ENCODE measurements at regions not wholly inside any gene's neighbourhood (a gene's known extent, or its start where the extent isn't known, plus 50 kb on each side); places are given as distances from the start of the nearest gene placed in this dataset.

DNA sequence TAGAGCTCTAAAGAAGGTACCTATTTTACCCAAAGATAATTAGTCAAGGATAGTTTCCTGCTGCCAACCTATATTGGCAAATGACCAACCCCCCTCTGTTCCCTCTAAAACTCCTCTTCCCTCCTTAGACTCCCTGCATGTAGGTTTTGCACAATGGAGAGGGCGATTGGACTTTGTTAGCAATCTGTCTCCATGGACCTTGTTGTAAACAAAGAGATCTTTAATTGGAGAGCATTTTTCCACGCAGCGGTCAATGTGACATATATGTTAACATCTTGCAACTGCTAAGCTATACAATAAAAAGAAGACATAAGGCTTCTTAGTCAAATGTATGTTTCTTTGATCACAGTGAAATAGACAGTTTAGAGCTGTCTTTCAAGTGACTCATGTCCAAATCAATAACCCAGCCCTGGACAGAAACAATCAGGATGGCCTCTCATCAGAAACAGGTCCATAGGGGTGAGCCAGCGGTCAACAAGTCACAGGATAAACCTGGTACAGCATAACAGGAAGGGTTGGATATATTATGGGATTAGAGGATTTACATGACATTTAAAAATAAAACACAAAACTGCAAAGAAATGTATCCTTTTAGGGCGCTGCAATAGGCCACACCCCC lies 69.7 kb upstream of the UBL3 start:
- ChIA-PET POLR2A (no interaction called here), CTCF (interaction anchor here (1.4 to 8.3 kb wide), 3 partner anchors 8 to 412 kb away, joined by 6 to 246 read pairs (median 8); no protein-coding TSS in a partner anchor)
- intact Hi-C loops (cut with micrococcal nuclease), result loop anchor here (10.0 kb wide), 1 partner anchor 195 kb away; no protein-coding TSS in a partner anchor
- no peaks in the 10 kb centered on the region for H3K36me3 ChIP-seq (replicated peaks in 1 of 2; ENCODE audit: control extremely low read depth in 1 of 2, control insufficient read depth in 1 of 2, extremely low read depth in 1 of 2, insufficient read depth in 2 of 2, low read length in 1 of 2)
- peaks cover 14% of the 10 kb centered on the region for H3K27me3 Mint-ChIP-seq
- H3K4me1 ChIP-seq (ENCODE audit: control insufficient read depth in 2 of 2, insufficient read depth in 2 of 2, low read length in 2 of 2), result peaks cover 0 to 4% of the 10 kb centered on the region in 2 donors
- no peak overlapping the region for H3K27ac ChIP-seq (ENCODE audit: low read length in 2 of 2)
- H3K9me3 ChIP-seq (ENCODE audit: control extremely low read depth in 1 of 3, control insufficient read depth in 2 of 3, insufficient read depth in 1 of 3, low read length in 2 of 3), result no peaks in the 10 kb centered on the region
- no peak overlapping the region for H3K4me2 ChIP-seq (replicated peaks; ENCODE audit: low read depth, low read length, poor library complexity, severe bottlenecking)
- ATAC-seq (ENCODE audit: low read depth) (no peak), DNase-seq (no peak)
- no peak overlapping the region for H3K27ac Mint-ChIP-seq
- TF ChIP-seq, protein P1, sequence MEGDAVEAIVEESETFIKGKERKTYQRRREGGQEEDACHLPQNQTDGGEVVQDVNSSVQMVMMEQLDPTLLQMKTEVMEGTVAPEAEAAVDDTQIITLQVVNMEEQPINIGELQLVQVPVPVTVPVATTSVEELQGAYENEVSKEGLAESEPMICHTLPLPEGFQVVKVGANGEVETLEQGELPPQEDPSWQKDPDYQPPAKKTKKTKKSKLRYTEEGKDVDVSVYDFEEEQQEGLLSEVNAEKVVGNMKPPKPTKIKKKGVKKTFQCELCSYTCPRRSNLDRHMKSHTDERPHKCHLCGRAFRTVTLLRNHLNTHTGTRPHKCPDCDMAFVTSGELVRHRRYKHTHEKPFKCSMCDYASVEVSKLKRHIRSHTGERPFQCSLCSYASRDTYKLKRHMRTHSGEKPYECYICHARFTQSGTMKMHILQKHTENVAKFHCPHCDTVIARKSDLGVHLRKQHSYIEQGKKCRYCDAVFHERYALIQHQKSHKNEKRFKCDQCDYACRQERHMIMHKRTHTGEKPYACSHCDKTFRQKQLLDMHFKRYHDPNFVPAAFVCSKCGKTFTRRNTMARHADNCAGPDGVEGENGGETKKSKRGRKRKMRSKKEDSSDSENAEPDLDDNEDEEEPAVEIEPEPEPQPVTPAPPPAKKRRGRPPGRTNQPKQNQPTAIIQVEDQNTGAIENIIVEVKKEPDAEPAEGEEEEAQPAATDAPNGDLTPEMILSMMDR (IDR thresholded peaks at IDR 0.05), result no peak
- TF ChIP-seq EZH2 (IDR thresholded peaks at IDR 0.05; ENCODE audit: borderline replicate concordance, insufficient read depth, low read depth, low read length, poor library complexity, severe bottlenecking), result no peak
- H3K4me1 Mint-ChIP-seq, result no peaks in the 10 kb centered on the region
- H3K9me3 Mint-ChIP-seq (ENCODE audit: insufficient read depth), result no peaks in the 10 kb centered on the region
- no peak overlapping the region for H2AFZ ChIP-seq (ENCODE audit: insufficient read depth, low read depth, low read length, poor library complexity, severe bottlenecking)
- 100% methylated on average over 1 of the region's 5 CpGs for WGBS (ENCODE audit: insufficient coverage)
- no peak overlapping the region for H3K9ac ChIP-seq (ENCODE audit: low read length)
- peaks cover 0 to 9% (median 0%) of the 10 kb centered on the region in 4 experiments for H3K27me3 ChIP-seq (replicated peaks in 1 of 4; ENCODE audit: control extremely low read depth in 1 of 4, control insufficient read depth in 3 of 4, insufficient read depth in 4 of 4, low read length in 3 of 4)
- no peak overlapping the region for H3K4me3 ChIP-seq (ENCODE audit: control extremely low read depth in 1 of 5, extremely low read depth in 1 of 5, insufficient read depth in 1 of 5, low read depth in 2 of 5, low read length in 4 of 5)
- H3K79me2 ChIP-seq (ENCODE audit: control insufficient read depth, insufficient read depth, low read length), result no peaks in the 10 kb centered on the region
- no peaks in the 10 kb centered on the region for H4K20me1 ChIP-seq (ENCODE audit: control insufficient read depth, insufficient read depth, low read length, poor library complexity, severe bottlenecking)
- no peak overlapping the region for H3K4me3 Mint-ChIP-seq

DNA sequence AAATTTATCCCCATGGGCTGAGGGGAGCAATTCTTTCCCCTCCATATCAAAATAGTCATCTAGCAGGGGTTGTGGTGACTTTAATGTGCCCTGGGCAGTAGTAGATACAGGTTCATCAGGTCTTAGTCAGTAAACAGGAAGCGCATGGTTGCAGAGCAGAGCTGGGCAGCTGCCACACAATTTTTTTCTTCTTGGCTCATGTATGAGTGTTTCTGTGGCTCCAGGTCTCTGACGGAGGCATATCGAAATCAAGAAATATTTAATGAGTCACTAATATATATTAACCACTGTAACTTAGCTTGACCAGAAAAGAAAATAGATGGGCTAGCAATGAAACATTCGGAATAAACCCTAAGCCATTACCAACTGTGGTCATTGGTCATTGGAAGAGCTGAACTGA lies 68.4 kb upstream of the UBL3 start:
- H3K4me1 Mint-ChIP-seq, result no peaks in the 10 kb centered on the region
- Histone ChIP-seq H3K9ac (ENCODE audit: low read length) (no peak overlapping the region), H3K4me2 (replicated peaks; ENCODE audit: low read depth, low read length, poor library complexity, severe bottlenecking) (no peak overlapping the region), H4K20me1 (ENCODE audit: control insufficient read depth, insufficient read depth, low read length, poor library complexity, severe bottlenecking) (no peaks in the 10 kb centered on the region), H3K9me3 (ENCODE audit: control extremely low read depth in 1 of 3, control insufficient read depth in 2 of 3, insufficient read depth in 1 of 3, low read length in 2 of 3) (no peaks in the 10 kb centered on the region), H3K4me3 (ENCODE audit: control extremely low read depth in 1 of 5, extremely low read depth in 1 of 5, insufficient read depth in 1 of 5, low read depth in 2 of 5, low read length in 4 of 5) (no peak overlapping the region), H3K27ac (ENCODE audit: low read length in 2 of 2) (no peak overlapping the region), H3K36me3 (replicated peaks in 1 of 2; ENCODE audit: control extremely low read depth in 1 of 2, control insufficient read depth in 1 of 2, extremely low read depth in 1 of 2, insufficient read depth in 2 of 2, low read length in 1 of 2) (no peaks in the 10 kb centered on the region), H3K79me2 (ENCODE audit: control insufficient read depth, insufficient read depth, low read length) (no peaks in the 10 kb centered on the region), H3K4me1 (ENCODE audit: control insufficient read depth in 2 of 2, insufficient read depth in 2 of 2, low read length in 2 of 2) (peaks cover 0 to under 1% of the 10 kb centered on the region in 2 donors), H2AFZ (ENCODE audit: insufficient read depth, low read depth, low read length, poor library complexity, severe bottlenecking) (no peak overlapping the region), H3K27me3 (replicated peaks in 1 of 4; ENCODE audit: control extremely low read depth in 1 of 4, control insufficient read depth in 3 of 4, insufficient read depth in 4 of 4, low read length in 3 of 4) (peaks cover 0 to 3% (median 0%) of the 10 kb centered on the region in 4 experiments)
- H3K27me3 Mint-ChIP-seq, result peaks cover 14% of the 10 kb centered on the region
- WGBS (ENCODE audit: insufficient coverage), result no CpG with 5 or more reads among the region's 4 CpGs
- ChIA-PET POLR2A (no interaction called here), CTCF (interaction anchor here (1.4 to 2.4 kb wide), 2 partner anchors 148 to 410 kb away, joined by 7 to 8 read pairs; no protein-coding TSS in a partner anchor)
- ATAC-seq (ENCODE audit: low read depth), result no peak
- no peak overlapping the region for H3K27ac Mint-ChIP-seq
- DNase-seq, result no peak
- peaks cover 3% of the 10 kb centered on the region for H3K9me3 Mint-ChIP-seq (ENCODE audit: insufficient read depth)
- no peak overlapping the region for H3K4me3 Mint-ChIP-seq
- intact Hi-C loops (cut with micrococcal nuclease), result no loop called here
- TF ChIP-seq, protein P1 (IDR thresholded peaks at IDR 0.05), result no peak
- TF ChIP-seq EZH2 (IDR thresholded peaks at IDR 0.05; ENCODE audit: borderline replicate concordance, insufficient read depth, low read depth, low read length, poor library complexity, severe bottlenecking), result no peak

All from B cell (primary cell).